Liver (tissue), 7 donors: ENCODE measurements at regions not wholly inside any gene's neighbourhood (a gene's known extent, or its start where the extent isn't known, plus 50 kb on each side); places are given as distances from the start of the nearest gene placed in this dataset.

Experiments
- DNase-seq: peaks from one replicate; pipeline ENCODE4 v3.0.0-alpha.2; 2017; ENCODE audit warnings: low spot score
- H3K27ac ChIP-seq, 2 donors: one replicate each; pipeline ENCODE4 v1.7.0; 2013; ENCODE audit warnings: inconsistent platforms in 2 of 2, low read length in 2 of 2, control low read depth in 1 of 2, low read depth in 1 of 2, mild to moderate bottlenecking in 1 of 2
- H3K27me3 ChIP-seq, 4 donors: one replicate each; pipeline versions ENCODE4 v1.6.1 to v1.7.0; 2013; ENCODE audit warnings: low read length in 3 of 4, inconsistent platforms in 1 of 4, mild to moderate bottlenecking in 1 of 4, moderate library complexity in 1 of 4; ENCODE audit not compliant: control insufficient read depth in 4 of 4, insufficient read depth in 4 of 4
- H3K36me3 ChIP-seq, 4 donors: one replicate each; pipeline versions ENCODE4 v1.6.1 to v1.7.0; 2013; ENCODE audit warnings: low read length in 3 of 4, mild to moderate bottlenecking in 3 of 4, low read depth in 1 of 4, moderate library complexity in 1 of 4; ENCODE audit not compliant: control insufficient read depth in 4 of 4, insufficient read depth in 3 of 4
- H3K4me1 ChIP-seq, 4 donors: one replicate each; pipeline versions ENCODE4 v1.6.1 to v1.7.0; 2013; ENCODE audit warnings: low read length in 3 of 4, mild to moderate bottlenecking in 3 of 4, moderate library complexity in 1 of 4; ENCODE audit not compliant: control insufficient read depth in 4 of 4, insufficient read depth in 4 of 4
- H3K4me3 ChIP-seq, 3 donors: one replicate each; pipeline versions ENCODE4 v1.6.1 to v1.7.0; 2013; ENCODE audit warnings: low read length in 3 of 3, control low read depth in 1 of 3, low read depth in 1 of 3, mild to moderate bottlenecking in 1 of 3
- H3K9ac ChIP-seq, 2 donors: one replicate each; pipeline ENCODE4 v1.7.0; 2013; ENCODE audit warnings: low read length in 2 of 2, mild to moderate bottlenecking in 2 of 2, moderate library complexity in 2 of 2, control low read depth in 1 of 2, low read depth in 1 of 2
- H3K9me3 ChIP-seq, 4 donors: one replicate each; pipeline versions ENCODE4 v1.6.1 to v1.7.0; 2013; ENCODE audit warnings: low read length in 3 of 4; ENCODE audit not compliant: control insufficient read depth in 4 of 4
- EGR1 ChIP-seq, 2 donors: IDR thresholded peaks; 2 replicates each; pipeline ENCODE4 v1.6.1; 2016 to 2018; ENCODE audit warnings: antibody characterized with exemption in 2 of 2, low read depth in 2 of 2
- FOXA1 ChIP-seq: IDR thresholded peaks from 2 replicates; pipeline ENCODE4 v1.6.1; 2016; ENCODE audit warnings: antibody characterized with exemption
- FOXA2 ChIP-seq: IDR thresholded peaks from 2 replicates; pipeline ENCODE4 v1.6.1; 2016; ENCODE audit warnings: antibody characterized with exemption
- GABPA ChIP-seq, 2 donors: IDR thresholded peaks in 1 of 2; conservative IDR thresholded peaks in 1 of 2; 2 replicates each; pipeline ENCODE4 v1.6.1; 2016; ENCODE audit warnings: antibody characterized with exemption in 2 of 2, mild to moderate bottlenecking in 1 of 2, moderate library complexity in 1 of 2
- HNF4G ChIP-seq: IDR thresholded peaks from 2 replicates; pipeline ENCODE4 v1.6.1; 2016; ENCODE audit warnings: antibody characterized with exemption
- JUND ChIP-seq, 2 donors: IDR thresholded peaks; 2 replicates each; pipeline ENCODE4 v1.6.1; 2016; ENCODE audit warnings: antibody characterized with exemption in 2 of 2
- NR2F2 ChIP-seq: IDR thresholded peaks from 2 replicates; pipeline ENCODE4 v1.6.1; 2016; ENCODE audit warnings: antibody characterized with exemption
- RAD21 ChIP-seq, 2 donors: IDR thresholded peaks; 2 replicates each; pipeline ENCODE4 v1.6.1; 2016; ENCODE audit warnings: antibody characterized with exemption in 2 of 2, mild to moderate bottlenecking in 2 of 2
- RXRA ChIP-seq, 2 donors: IDR thresholded peaks; 2 replicates each; pipeline ENCODE4 v1.6.1; 2017 to 2018; ENCODE audit warnings: antibody characterized with exemption in 2 of 2, mild to moderate bottlenecking in 1 of 2
- SP1 ChIP-seq: IDR thresholded peaks from 2 replicates; pipeline ENCODE4 v1.6.1; 2018; ENCODE audit warnings: antibody characterized with exemption, mild to moderate bottlenecking
- TAF1 ChIP-seq: conservative IDR thresholded peaks from 2 replicates; pipeline ENCODE4 v1.6.1; 2016; ENCODE audit warnings: antibody characterized with exemption, mild to moderate bottlenecking
- YY1 ChIP-seq: IDR thresholded peaks from 2 replicates; pipeline ENCODE4 v1.6.1; 2016; ENCODE audit warnings: antibody characterized with exemption, mild to moderate bottlenecking
- WGBS: extraction: QIAGEN DNeasy Blood & Tissue Kit; methylation state at CpG from one replicate; pipeline ENCODE4 v1.1.7; 2013; 5-methylcytosine and 5-hydroxymethylcytosine counted together
- TF ChIP-seq, protein P1 (sequence below): IDR thresholded peaks from 2 replicates; pipeline ENCODE4 v1.6.1; 2016; ENCODE audit warnings: antibody characterized with exemption, mild to moderate bottlenecking
- TF ChIP-seq, protein P2 (sequence below): IDR thresholded peaks from 2 replicates; pipeline ENCODE4 v1.6.1; 2016; ENCODE audit warnings: antibody characterized with exemption
- TF ChIP-seq, protein P3 (sequence below): IDR thresholded peaks from 2 replicates; pipeline ENCODE4 v1.6.1; 2016; ENCODE audit warnings: antibody characterized with exemption
- donor health status: healthy.
- donor health status: healthy.
- donor health status: healthy.
- donor health status: healthy.

DNA sequence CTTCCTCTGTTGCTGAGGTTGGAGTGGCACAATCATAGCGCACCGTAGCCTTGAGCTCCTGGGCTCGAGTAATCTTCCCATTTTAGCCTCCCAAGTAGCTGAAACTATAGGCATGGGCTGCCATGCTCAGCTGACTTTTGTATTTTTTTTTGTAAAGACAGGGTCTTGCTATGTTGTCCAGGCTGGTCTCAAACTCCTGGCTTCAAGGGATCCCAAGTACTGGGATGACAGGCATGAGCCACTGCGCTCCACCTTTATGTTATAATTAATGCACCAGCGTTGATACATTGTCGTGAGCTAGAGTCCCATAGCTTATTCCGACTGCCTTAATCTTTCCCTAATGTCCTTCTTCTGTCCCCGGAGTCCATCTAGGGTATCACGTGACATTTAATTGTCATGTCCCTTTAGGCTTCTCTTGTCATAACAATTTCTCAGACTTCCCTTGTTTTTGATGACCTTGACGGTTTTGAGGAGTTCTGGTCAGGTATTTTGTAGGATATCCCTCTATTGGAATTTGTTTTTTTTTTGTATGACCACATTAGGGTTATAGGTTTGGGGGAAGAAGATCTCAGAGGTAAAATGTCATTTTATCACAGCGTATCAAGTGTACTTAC, 63.9 kb downstream of the CEBPB start (continued):
- TF ChIP-seq, protein P1, sequence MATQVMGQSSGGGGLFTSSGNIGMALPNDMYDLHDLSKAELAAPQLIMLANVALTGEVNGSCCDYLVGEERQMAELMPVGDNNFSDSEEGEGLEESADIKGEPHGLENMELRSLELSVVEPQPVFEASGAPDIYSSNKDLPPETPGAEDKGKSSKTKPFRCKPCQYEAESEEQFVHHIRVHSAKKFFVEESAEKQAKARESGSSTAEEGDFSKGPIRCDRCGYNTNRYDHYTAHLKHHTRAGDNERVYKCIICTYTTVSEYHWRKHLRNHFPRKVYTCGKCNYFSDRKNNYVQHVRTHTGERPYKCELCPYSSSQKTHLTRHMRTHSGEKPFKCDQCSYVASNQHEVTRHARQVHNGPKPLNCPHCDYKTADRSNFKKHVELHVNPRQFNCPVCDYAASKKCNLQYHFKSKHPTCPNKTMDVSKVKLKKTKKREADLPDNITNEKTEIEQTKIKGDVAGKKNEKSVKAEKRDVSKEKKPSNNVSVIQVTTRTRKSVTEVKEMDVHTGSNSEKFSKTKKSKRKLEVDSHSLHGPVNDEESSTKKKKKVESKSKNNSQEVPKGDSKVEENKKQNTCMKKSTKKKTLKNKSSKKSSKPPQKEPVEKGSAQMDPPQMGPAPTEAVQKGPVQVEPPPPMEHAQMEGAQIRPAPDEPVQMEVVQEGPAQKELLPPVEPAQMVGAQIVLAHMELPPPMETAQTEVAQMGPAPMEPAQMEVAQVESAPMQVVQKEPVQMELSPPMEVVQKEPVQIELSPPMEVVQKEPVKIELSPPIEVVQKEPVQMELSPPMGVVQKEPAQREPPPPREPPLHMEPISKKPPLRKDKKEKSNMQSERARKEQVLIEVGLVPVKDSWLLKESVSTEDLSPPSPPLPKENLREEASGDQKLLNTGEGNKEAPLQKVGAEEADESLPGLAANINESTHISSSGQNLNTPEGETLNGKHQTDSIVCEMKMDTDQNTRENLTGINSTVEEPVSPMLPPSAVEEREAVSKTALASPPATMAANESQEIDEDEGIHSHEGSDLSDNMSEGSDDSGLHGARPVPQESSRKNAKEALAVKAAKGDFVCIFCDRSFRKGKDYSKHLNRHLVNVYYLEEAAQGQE = no peak
- TF ChIP-seq YY1 (no peak), FOXA1 (no peak), SP1 (no peak), RAD21 (IDR thresholded peaks at IDR 0.05) (no peak), TAF1 (no peak), GABPA (IDR thresholded peaks at IDR 0.05 in 1 of 2, conservative IDR thresholded peaks at IDR 0.05 in 1 of 2) (no peak), EGR1 (IDR thresholded peaks at IDR 0.05; ENCODE audit: low read depth in 2 of 2) (no peak), HNF4G (no peak), FOXA2 (no peak)
- TF ChIP-seq, protein P2, sequence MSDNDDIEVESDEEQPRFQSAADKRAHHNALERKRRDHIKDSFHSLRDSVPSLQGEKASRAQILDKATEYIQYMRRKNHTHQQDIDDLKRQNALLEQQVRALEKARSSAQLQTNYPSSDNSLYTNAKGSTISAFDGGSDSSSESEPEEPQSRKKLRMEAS = no peak

- Histone ChIP-seq H3K4me1 (peaks cover 0 to 7% (median under 1%) of the 10 kb centered on the region in 4 donors), H3K4me3 (no peak overlapping the region), H3K27me3 (no peaks in the 10 kb centered on the region), H3K9ac (no peak overlapping the region), H3K9me3 (no peaks in the 10 kb centered on the region), H3K27ac (no peak overlapping the region), H3K36me3 (no peaks in the 10 kb centered on the region)
- WGBS = 80% methylated on average over 6 of the region's 6 CpGs
- DNase-seq = no peak
- TF ChIP-seq NR2F2 = no peak
- TF ChIP-seq JUND (IDR thresholded peaks at IDR 0.05) = no peak
Observed at GRCh38 chr20:50256577-50256976, 65.9 kb downstream of the CEBPB start.

- WGBS = 97% methylated on average over 8 of the region's 8 CpGs
- TF ChIP-seq SP1 (no peak), RXRA (IDR thresholded peaks at IDR 0.05) (no peak), JUND (IDR thresholded peaks at IDR 0.05) (no peak), YY1 (no peak), FOXA2 (no peak), NR2F2 (no peak), EGR1 (IDR thresholded peaks at IDR 0.05; ENCODE audit: low read depth in 2 of 2) (no peak), TAF1 (no peak), RAD21 (IDR thresholded peaks at IDR 0.05) (no peak), HNF4G (no peak), FOXA1 (no peak), GABPA (IDR thresholded peaks at IDR 0.05 in 1 of 2, conservative IDR thresholded peaks at IDR 0.05 in 1 of 2) (no peak)
- TF ChIP-seq, protein P1 = no peak
- TF ChIP-seq, protein P3, sequence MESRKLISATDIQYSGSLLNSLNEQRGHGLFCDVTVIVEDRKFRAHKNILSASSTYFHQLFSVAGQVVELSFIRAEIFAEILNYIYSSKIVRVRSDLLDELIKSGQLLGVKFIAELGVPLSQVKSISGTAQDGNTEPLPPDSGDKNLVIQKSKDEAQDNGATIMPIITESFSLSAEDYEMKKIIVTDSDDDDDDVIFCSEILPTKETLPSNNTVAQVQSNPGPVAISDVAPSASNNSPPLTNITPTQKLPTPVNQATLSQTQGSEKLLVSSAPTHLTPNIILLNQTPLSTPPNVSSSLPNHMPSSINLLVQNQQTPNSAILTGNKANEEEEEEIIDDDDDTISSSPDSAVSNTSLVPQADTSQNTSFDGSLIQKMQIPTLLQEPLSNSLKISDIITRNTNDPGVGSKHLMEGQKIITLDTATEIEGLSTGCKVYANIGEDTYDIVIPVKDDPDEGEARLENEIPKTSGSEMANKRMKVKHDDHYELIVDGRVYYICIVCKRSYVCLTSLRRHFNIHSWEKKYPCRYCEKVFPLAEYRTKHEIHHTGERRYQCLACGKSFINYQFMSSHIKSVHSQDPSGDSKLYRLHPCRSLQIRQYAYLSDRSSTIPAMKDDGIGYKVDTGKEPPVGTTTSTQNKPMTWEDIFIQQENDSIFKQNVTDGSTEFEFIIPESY = no peak
- TF ChIP-seq, protein P2 = no peak
- peaks cover 0 to 7% (median under 1%) of the 10 kb centered on the region in 4 donors for H3K4me1 ChIP-seq
Observed at GRCh38 chr20:50257860-50258259, 67.2 kb downstream of the CEBPB start.

More at GRCh38 chr20:50257860-50258259, 67.2 kb downstream of the CEBPB start:
- Histone ChIP-seq H3K36me3 (no peaks in the 10 kb centered on the region), H3K27ac (no peak overlapping the region), H3K27me3 (no peaks in the 10 kb centered on the region), H3K9ac (no peak overlapping the region), H3K4me3 (no peak overlapping the region), H3K9me3 (no peaks in the 10 kb centered on the region)
- no peak for DNase-seq
